CD4-positive, alpha-beta T cell (primary cell): ENCODE measurements at regions not wholly inside any gene's neighbourhood (a gene's known extent, or its start where the extent isn't known, plus 50 kb on each side); places are given as distances from the start of the nearest gene placed in this dataset.
"Not testable (repeated sequence)": the region's sequence is repeated elsewhere in the genome, so short reads cannot be mapped to it uniquely, and the experiment has no call there.

ENCODE experiments used
- ATAC-seq: fragments of 200-7000 bp; cut with Tn5 transposase; one replicate; pipeline ENCODE4 v1.10.0; 2022; ENCODE audit warnings: mild to moderate bottlenecking; ENCODE audit not compliant: poor library complexity
- CTCF ChIA-PET: fragments of 350-600 bp; sonication (Branson Sonifier 250); formaldehyde crosslinking; loops from one replicate; lab custom pipeline; 2021; ENCODE audit warnings: antibody characterized with exemption, inconsistent platforms; lab: Charles Lee
- POLR2A ChIA-PET: fragments of 350-600 bp; sonication (Branson Sonifier 250); formaldehyde crosslinking; loops from one replicate; lab custom pipeline; 2021; ENCODE audit warnings: antibody characterized with exemption, inconsistent platforms; lab: Charles Lee
- DNase-seq, 14 experiments: peaks; one replicate each; pipeline ENCODE4 v3.0.0-alpha.2; 2013 to 2020; ENCODE audit warnings: mixed read lengths in 2 of 14
- H3K27ac ChIP-seq, 2 donors: one replicate each; pipeline versions ENCODE4 v1.5.1 to v1.7.0; 2013; ENCODE audit warnings: low read length in 2 of 2, low read depth in 1 of 2, mild to moderate bottlenecking in 1 of 2
- H3K27me3 ChIP-seq, 2 experiments: 1 replicate in 1 of 2; 2 replicates in 1 of 2; pipeline versions ENCODE4 v1.6.1 to v1.7.0; 2013; ENCODE audit warnings: low read length in 2 of 2, control low read depth in 1 of 2, mild to moderate bottlenecking in 1 of 2, moderate library complexity in 1 of 2; ENCODE audit not compliant: insufficient read depth in 2 of 2, control insufficient read depth in 1 of 2
- H3K36me3 ChIP-seq: one replicate; pipeline ENCODE4 v1.6.1; 2013; ENCODE audit warnings: low read length, control low read depth; ENCODE audit not compliant: insufficient read depth
- H3K4me1 ChIP-seq: one replicate; pipeline ENCODE4 v1.6.1; 2013; ENCODE audit warnings: low read length, control low read depth; ENCODE audit not compliant: insufficient read depth
- H3K4me3 ChIP-seq: one replicate; pipeline ENCODE4 v1.5.1; 2013; ENCODE audit warnings: mild to moderate bottlenecking, low read length, moderate library complexity
- H3K9me3 ChIP-seq, 2 experiments: 1 replicate in 1 of 2; 2 replicates in 1 of 2; pipeline versions ENCODE4 v1.6.1 to v1.7.0; 2013; ENCODE audit warnings: low read length in 2 of 2, mild to moderate bottlenecking in 2 of 2, control low read depth in 1 of 2, moderate library complexity in 1 of 2; ENCODE audit not compliant: control insufficient read depth in 1 of 2, insufficient read depth in 1 of 2
- H3K27ac Mint-ChIP-seq: one replicate; pipeline ENCODE4 v1.8.0; 2020; ENCODE audit warnings: mixed read lengths
- H3K27me3 Mint-ChIP-seq: one replicate; pipeline ENCODE4 v1.8.0; 2021; ENCODE audit warnings: mixed read lengths
- H3K36me3 Mint-ChIP-seq: one replicate; pipeline ENCODE4 v1.8.0; 2021; ENCODE audit warnings: low read depth, mixed read lengths
- H3K4me1 Mint-ChIP-seq: one replicate; pipeline ENCODE4 v1.8.0; 2021; ENCODE audit warnings: low read depth, mixed read lengths
- H3K4me3 Mint-ChIP-seq: one replicate; pipeline ENCODE4 v1.8.0; 2020; ENCODE audit warnings: mild to moderate bottlenecking, mixed read lengths
- H3K9me3 Mint-ChIP-seq: one replicate; pipeline ENCODE4 v1.8.0; 2020; ENCODE audit warnings: mixed read lengths
- intact Hi-C, 2 experiments: fragments of 100-400 bp; cut with DNase I in 1 of 2; cut with micrococcal nuclease in 1 of 2; formaldehyde crosslinking; loops; one replicate each; pipeline versions ENCODE4 v1.15.1 to v1.9.0; 2023 to 2025; cut with DNase I, micrococcal nuclease
- TF ChIP-seq, protein P1 (sequence below): fragments of 200-600 bp; IDR thresholded peaks from one replicate; pipeline ENCODE4 v1.8.0; 2022; ENCODE audit warnings: antibody characterized with exemption, mild to moderate bottlenecking

DNA sequence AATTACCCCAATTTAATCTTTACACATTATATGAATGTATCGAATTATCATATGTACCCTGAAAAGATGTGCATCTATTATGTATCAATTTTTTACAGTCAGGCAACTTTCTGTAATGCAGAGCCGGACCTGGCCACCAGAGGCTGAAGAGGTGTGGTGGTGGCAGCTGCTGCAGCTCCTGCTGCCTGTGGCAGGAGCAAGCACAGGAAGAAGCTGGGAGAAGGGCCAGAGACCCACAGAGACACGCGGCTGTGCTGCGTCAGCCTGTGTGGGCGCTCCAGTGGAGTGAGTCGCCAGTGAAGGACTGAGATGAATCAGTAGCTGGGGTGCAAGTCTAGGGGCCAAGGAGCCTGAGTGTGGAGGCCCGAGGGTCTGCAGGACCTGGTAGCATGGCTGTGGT lies 74.3 kb upstream of the COG2 start:
- no peak for DNase-seq
- no peak overlapping the region for H3K4me3 Mint-ChIP-seq
- Histone ChIP-seq H3K4me1 (no peaks in the 10 kb centered on the region), H3K36me3 (no peaks in the 10 kb centered on the region), H3K4me3 (no peak overlapping the region), H3K9me3 (peaks cover 0 to 4% of the 10 kb centered on the region in 2 experiments), H3K27me3 (peaks cover 3 to 4% of the 10 kb centered on the region in 2 experiments), H3K27ac (no peak overlapping the region)
- intact Hi-C loops, result no loop called here
- no peak overlapping the region for H3K27ac Mint-ChIP-seq
- no peaks in the 10 kb centered on the region for H3K36me3 Mint-ChIP-seq
- TF ChIP-seq, protein P1, sequence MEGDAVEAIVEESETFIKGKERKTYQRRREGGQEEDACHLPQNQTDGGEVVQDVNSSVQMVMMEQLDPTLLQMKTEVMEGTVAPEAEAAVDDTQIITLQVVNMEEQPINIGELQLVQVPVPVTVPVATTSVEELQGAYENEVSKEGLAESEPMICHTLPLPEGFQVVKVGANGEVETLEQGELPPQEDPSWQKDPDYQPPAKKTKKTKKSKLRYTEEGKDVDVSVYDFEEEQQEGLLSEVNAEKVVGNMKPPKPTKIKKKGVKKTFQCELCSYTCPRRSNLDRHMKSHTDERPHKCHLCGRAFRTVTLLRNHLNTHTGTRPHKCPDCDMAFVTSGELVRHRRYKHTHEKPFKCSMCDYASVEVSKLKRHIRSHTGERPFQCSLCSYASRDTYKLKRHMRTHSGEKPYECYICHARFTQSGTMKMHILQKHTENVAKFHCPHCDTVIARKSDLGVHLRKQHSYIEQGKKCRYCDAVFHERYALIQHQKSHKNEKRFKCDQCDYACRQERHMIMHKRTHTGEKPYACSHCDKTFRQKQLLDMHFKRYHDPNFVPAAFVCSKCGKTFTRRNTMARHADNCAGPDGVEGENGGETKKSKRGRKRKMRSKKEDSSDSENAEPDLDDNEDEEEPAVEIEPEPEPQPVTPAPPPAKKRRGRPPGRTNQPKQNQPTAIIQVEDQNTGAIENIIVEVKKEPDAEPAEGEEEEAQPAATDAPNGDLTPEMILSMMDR, result no peak
- CTCF ChIA-PET, result no interaction called here
- H3K27me3 Mint-ChIP-seq, result peaks cover 29% of the 10 kb centered on the region
- no peaks in the 10 kb centered on the region for H3K9me3 Mint-ChIP-seq
- H3K4me1 Mint-ChIP-seq, result no peaks in the 10 kb centered on the region
- ATAC-seq, result no peak
- POLR2A ChIA-PET, result no interaction called here

GRCh38 chr1:230567221-230567575 lies 75.1 kb upstream of the COG2 start:
- Histone ChIP-seq H3K27ac (no peak overlapping the region), H3K4me1 (no peaks in the 10 kb centered on the region), H3K4me3 (no peak overlapping the region), H3K36me3 (no peaks in the 10 kb centered on the region), H3K9me3 (peaks cover 0 to 4% of the 10 kb centered on the region in 2 experiments), H3K27me3 (peaks cover 3 to 4% of the 10 kb centered on the region in 2 experiments)
- Mint-ChIP-seq H3K27me3 (peaks cover 32% of the 10 kb centered on the region), H3K4me3 (no peak overlapping the region), H3K27ac (no peak overlapping the region), H3K9me3 (no peaks in the 10 kb centered on the region), H3K36me3 (no peaks in the 10 kb centered on the region), H3K4me1 (no peaks in the 10 kb centered on the region)
- TF ChIP-seq, protein P1, result no peak
- intact Hi-C loops, result no loop called here
- DNase-seq, result no peak
- POLR2A ChIA-PET, result no interaction called here
- no peak for ATAC-seq
- CTCF ChIA-PET, result no interaction called here

- CTCF ChIA-PET, H3K27ac Mint-ChIP-seq, H3K4me1 Mint-ChIP-seq, H3K4me1 ChIP-seq, H3K27ac ChIP-seq, H3K9me3 ChIP-seq, POLR2A ChIA-PET, H3K36me3 Mint-ChIP-seq, DNase-seq, H3K27me3 ChIP-seq, H3K4me3 ChIP-seq, ATAC-seq, H3K4me3 Mint-ChIP-seq, H3K9me3 Mint-ChIP-seq, H3K36me3 ChIP-seq, intact Hi-C loops: not testable (repeated sequence)
- H3K27me3 Mint-ChIP-seq, result peaks cover 32% of the 10 kb centered on the region
Observed at GRCh38 chr1:230566532-230567220, 75.6 kb upstream of the COG2 start.

DNA sequence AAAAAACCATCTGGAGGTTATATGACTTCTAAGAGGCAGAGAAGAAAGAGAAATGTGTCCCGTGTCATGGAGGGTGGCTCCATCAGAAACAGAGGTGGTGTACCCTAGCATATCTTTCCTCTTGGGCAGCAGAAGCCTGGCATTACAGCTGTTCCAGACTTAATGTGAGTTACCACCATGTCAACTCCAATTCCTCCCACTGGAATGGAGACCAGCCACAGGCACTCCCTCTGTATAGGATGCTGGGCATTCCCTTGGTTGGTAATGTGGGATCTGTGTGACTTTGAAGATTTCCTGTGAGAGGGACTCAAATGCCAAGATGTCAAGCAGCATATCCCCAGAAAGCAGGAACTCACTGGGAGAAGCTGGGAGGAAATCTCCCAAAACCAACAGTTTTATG lies 77.1 kb upstream of the COG2 start:
- Mint-ChIP-seq H3K27ac (no peak overlapping the region), H3K4me3 (no peak overlapping the region), H3K4me1 (no peaks in the 10 kb centered on the region), H3K9me3 (no peaks in the 10 kb centered on the region), H3K27me3 (peaks cover 22% of the 10 kb centered on the region), H3K36me3 (no peaks in the 10 kb centered on the region)
- Histone ChIP-seq H3K36me3 (no peaks in the 10 kb centered on the region), H3K27me3 (peaks cover 3 to 4% of the 10 kb centered on the region in 2 experiments), H3K4me1 (no peaks in the 10 kb centered on the region), H3K9me3 (peaks cover 0 to 4% of the 10 kb centered on the region in 2 experiments), H3K27ac (no peak overlapping the region), H3K4me3 (no peak overlapping the region)
- DNase-seq (no peak), ATAC-seq (no peak)
- intact Hi-C loops, result no loop called here
- ChIA-PET CTCF (no interaction called here), POLR2A (no interaction called here)
- TF ChIP-seq, protein P1, result no peak
